8988T (cell line): ENCODE measurements at regions not wholly inside any gene's neighbourhood (a gene's known extent, or its start where the extent isn't known, plus 50 kb on each side); places are given as distances from the start of the nearest gene placed in this dataset.

Source experiments
- DNase-seq: peaks from one replicate; pipeline ENCODE4 v3.0.0; 2011

GRCh38 chr15:62824111-62825015 is 218.2 kb upstream of the TPM1 start:
- DNase-seq = no peak

- no peak for DNase-seq
Measured at GRCh38 chr15:62825191-62825590, 217.4 kb upstream of the TPM1 start.

DNA sequence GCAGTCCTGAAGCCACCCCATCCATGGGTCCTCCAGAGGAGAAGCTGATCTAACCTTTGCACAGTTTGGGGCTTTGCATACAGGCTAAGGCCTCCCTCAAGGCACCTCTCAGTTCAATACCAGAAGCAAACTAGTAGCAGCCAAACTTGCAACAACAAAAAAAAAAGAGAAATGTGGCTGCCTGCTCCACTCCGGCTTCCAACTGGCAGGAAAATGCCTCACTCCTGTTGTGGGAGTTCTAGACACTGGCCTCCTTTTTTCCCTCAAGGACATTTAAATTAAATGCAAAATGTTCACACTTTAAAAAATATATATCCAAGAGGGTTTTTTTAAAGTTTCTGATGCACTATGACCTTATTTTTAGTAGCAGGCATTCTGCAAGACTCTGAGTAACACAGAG is 216.0 kb upstream of the TPM1 start:
- DNase-seq = no peak

- no peak for DNase-seq
Measured at GRCh38 chr15:62828364-62828763, 214.2 kb upstream of the TPM1 start.

DNA sequence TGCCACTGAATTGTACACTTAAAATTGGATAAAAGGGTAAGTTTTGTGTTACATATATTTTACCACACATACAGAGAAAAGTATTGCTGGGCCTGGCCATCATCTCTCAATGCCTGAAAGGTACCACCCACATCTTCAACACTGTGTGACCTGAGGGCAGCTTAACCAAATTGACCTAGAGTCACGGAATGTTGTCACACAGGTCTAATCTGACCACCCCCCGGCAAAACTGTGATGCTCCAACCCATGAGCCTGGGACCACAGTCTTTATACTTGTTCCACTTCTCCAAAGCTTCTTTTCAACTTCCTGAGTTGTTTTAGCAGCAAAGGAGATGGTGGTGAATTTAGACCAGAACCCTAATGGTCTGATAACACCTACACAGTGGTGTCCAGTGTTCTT is 210.3 kb upstream of the TPM1 start:
- no peak for DNase-seq

- no peak for DNase-seq
Measured at GRCh38 chr15:62833646-62834045, 208.9 kb upstream of the TPM1 start.

DNA sequence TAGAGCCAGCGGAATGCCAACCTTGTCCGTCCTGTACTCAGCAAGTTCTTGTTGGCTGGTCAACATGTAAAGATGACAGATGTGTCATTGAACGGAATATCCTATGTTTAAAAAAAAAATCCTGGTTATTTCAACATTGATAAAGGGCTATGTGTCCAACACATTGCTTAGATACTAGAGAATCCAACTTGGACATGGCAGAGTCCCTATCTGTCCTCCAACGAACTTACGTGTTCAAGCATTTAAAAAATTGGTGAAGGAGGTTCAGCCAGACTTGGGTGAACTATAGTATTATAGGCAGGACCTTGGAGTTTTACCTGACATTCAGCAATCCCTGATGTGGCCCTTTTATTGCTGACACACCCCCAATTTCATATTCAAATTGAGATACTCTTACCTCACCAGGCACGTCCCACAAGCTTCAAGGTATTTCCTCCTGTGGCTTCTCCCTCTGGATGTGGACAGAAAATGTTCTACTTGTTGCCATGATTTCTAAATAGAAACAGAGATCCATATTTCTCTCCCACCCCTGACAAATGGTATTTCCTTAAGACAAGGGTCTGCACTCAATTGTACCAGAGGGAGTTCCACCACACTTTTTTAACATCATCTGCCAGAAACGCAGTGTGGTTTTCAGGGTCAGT is 207.7 kb upstream of the TPM1 start:
- DNase-seq = no peak

- no peak for DNase-seq
Measured at GRCh38 chr15:62835351-62835750, 207.2 kb upstream of the TPM1 start.

DNA sequence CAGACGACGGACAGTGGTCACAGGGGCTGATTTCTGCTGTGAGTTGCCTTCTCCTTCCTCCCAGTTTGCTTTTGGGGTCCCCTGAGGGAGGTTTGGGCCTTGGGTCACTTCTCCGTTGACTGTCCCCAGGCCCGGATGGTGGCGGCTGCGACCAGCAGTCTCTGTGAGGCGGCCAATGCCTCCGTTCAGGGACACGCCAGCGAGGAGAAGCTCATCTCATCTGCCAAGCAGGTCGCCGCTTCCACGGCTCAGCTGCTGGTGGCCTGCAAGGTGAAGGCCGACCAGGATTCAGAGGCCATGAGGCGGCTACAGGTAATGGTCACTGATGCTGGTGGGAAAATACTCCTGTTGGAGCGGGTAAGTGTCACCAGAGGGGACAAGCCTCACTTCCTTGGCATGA is 206.8 kb upstream of the TPM1 start:
- no peak for DNase-seq

- DNase-seq = no peak
Measured at GRCh38 chr15:62840526-62841268, 201.8 kb upstream of the TPM1 start.

DNA sequence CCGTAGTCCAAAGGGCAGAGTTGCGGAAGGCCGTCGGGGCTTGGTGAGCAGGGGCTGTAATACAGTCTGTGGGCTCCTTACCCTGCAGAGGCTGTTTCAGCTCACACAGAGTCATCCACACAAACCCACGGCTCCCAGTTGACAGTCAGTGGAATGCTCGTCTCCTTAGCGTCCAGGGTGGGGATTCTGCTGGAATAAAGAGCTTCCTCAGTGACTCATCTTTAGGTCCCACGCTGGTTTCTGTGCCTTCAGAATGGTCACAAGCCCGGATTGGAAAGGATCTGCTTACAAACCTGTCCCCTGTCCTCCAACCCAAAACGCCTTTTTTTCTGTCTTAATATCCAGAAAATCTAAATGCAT is 201.3 kb upstream of the TPM1 start:
- no peak for DNase-seq

DNA sequence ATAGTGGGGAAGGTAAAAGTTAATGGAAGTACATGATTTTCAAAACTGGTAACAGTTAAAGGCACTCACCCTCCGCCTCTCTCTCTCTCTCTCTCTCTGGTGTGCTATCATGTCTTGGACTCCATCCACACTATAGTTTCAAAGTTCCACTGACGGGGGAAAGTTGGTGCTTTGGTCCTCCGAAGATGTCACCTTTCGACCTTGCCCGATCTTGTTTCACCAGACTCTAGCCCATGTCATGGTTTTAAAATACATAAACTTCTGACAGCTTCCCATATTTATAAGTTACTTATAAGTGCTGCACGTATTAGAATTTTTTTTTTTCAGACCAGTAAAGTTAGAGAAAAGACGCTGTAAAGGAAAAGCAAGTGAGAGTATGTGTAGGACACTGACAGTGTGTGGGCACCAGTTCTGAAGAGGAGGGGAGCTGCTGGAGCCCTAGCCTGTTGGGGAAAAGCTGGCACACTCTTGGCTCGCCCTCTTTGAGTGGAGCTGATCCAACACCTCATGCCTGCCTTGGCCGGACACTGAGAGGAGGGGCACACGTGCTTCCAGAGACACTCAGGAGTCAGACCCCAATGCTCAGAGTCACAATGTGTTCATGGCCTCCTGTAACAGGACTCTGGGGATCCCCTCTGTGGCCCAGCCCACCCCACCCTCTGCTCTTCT is 200.5 kb upstream of the TPM1 start:
- no peak for DNase-seq

- DNase-seq = no peak
Measured at GRCh38 chr15:62843311-62843710, 199.2 kb upstream of the TPM1 start.

DNA sequence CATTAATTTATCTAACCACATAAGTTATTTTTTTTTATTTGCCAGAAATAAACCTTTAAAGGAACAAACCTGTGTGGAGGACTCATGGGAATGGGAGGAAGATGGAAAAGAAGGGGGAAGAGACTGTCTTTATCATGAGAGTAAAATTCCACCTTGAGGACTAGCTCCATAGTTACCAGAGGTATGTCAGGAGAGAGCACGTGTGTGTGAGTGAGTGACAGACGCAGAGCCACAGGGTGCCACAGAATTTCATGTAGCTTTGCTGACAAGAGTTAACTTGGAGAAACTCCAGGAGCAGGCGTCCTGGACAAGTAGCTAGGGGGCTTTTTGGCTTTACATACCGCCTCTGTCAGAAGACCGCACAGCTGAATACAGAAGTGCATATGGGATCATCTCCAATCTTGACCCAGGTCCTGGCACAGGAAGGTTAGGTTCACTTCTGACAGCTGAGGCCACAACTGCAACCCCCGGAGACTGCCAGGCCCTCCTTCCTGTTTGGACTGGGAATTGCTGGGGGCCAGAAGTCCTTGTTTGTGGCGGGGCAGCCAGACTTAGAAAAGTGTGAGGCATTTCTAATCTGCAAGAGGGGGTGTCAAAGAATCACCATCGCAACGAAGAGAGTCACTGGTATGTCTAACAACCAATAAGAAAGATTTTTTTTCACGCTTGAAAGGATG is 197.8 kb upstream of the TPM1 start:
- DNase-seq = no peak

DNA sequence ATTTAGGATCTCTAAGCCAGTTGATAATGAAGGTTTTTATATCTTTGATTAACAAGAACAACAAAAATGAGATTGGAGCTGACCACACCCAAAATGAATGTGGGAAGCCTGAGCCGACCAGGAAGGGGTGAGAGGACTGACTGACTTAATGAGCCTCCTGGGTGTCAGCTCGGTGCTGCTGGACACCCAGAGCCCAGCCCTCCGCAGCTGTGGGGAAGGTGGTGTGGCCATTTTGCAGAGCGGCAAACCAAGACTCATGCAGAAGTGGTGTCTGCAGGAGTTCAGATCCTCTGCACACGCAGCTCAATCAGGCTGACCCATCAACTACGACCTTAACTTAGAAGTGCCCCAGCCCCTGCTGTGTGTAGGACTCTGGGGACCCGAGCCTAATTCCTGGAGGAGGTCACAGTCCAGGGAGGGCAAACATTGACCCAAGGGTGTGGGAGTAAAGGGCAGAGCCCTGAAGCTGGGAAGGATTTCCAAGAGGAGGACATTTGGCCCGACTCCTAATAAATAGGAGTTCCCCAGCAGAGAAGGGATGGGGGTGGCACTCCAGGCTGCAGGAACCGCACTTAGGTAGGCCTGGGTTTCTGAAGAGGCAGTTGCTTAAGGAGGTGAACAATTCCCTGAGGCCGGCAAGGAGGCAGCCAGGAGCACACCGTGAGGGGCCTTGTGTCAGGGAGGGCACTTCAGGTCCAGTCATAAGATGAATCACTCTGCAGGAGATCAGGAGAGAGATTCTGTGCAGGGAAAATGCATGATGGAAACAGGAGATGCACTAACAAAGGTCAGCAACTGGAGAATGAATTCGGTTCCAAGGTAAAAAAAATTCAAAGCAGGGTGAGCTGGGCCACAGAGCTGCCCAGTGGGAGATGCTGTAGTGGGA is 197.1 kb upstream of the TPM1 start:
- no peak for DNase-seq

DNA sequence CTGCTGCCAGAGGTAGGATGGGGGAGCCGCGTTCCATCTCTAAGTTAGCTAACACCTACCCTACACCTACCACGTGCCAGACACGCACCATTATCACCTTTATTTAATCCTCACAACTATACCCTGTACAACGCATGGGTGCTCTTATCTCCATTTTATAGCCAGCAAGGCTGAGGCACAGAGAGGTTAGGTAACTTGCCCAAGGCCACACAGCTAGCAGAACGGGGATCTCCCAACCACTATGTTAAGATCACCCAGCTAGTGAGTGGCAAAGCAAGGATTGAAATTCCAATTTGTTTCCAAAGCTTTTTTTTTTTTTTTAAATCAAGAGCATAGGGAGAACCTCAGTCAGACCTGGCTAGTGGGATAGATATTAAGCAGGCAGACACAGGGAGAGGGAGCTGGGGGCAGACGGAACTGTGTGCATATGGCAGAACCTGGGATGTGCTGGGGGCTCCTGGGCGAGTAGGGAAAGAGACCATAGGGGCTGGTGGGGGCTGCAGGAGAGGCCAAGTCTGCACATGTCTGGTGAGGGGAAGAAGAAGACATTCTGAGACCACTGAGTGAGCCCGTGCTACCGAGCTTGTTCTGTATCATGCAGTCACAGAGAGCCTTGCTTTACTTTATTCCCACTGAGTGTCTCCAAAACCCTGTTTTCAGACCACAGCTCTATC is 196.3 kb upstream of the TPM1 start:
- no peak for DNase-seq

DNA sequence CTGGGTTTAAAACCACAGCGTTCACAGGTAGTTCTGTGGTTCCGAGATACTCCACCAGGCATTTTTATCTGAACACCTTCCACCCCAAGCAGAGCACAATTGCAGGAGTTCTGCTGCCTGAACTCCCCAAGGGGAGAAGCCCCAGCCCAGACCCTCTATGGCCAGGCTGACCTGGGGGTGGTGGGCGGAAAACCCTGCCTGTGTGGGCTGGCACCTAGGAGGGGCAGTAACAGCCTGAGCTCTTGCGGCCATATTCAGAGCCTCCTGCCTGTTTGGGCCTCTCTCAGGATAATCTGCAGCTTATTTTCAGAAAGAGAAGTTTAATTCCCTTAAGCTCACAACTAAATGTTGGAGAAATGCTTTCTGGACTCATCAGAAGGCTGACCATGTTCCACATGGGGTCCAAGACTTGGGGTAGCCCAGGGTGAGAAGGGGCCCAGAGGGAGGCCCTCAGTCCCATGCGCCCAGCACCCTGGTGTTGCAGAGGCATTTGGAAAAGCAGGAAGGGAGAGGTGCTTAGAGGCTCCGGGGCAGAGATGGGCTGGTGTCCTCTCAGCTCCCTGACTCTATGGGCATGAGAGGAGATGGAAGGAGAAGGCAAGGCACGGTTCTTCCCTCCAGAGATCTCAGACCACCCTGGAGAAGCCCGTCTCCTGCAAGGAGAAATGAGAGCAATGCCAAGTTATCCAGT is 195.6 kb upstream of the TPM1 start:
- DNase-seq = no peak

GRCh38 chr15:62847900-62848489 is 194.6 kb upstream of the TPM1 start:
- peak; percentile 40 for DNase-seq

GRCh38 chr15:62848632-62849050 is 193.9 kb upstream of the TPM1 start:
- DNase-seq = no peak
